GM19023 (cell line): ENCODE measurements at regions not wholly inside any gene's neighbourhood (a gene's known extent, or its start where the extent isn't known, plus 50 kb on each side); places are given as distances from the start of the nearest gene placed in this dataset.
"Not testable (repeated sequence)": the region's sequence is repeated elsewhere in the genome, so short reads cannot be mapped to it uniquely, and the experiment has no call there.

Source experiments
- ATAC-seq: cut with Tn5 transposase; IDR thresholded peaks from one replicate; pipeline ENCODE4 v1.9.1; 2021; ENCODE audit warnings: mild to moderate bottlenecking, moderate library complexity; ENCODE audit not compliant: unreplicated experiment

DNA sequence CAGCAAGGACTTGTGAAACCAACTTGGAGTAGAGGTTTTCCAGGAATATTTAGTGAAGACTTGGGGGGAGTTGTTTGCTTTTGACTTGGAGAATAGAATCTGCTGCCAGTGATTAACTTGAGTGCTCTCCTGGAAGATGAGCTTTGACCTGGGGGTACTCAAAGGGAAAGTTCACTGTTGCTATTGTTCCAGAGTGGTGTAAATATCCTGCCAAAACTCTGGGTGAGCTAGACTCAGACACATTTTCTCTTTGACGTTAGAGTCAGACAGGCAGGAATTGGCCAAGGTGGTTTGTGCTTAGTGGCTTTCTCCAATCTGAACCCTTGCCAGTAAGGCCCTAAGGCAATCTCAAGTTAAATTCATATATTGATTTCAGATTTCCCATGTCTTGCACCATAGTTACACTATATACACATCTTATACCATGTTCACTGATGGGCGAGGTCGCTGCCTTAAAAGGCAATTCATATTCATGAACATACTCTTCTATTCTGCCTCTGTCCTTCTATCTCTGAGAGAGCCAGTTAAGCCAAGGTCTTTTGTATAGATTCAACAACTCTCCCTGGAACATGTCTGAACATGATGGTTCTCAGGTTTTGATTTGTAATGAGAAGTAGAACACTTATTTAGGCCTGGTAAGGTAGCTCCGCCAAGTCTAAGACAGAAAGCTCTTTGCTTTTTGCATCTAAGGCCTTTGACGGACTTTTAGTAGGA, 204.6 kb upstream of the SLC38A2 start:
- no peak for ATAC-seq

DNA sequence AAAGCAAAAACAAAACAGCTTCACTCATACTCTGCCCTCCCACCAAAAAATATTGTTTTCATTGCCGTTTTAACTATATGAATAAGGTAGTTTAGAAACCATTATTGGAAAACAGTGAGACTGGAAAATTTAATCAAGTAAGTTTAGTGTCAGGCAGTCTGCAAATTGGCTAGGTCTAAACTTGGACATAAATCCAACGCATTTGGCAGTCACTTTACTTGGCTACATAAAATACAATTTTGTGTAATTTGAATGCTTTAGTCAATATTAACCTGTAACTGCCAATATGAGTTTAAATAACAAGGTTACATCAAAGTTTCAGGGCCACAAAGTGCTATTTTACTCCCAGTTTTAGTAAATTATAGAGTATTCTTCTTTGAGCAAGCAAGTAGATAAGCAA, 202.3 kb upstream of the SLC38A2 start:
- no peak for ATAC-seq

DNA sequence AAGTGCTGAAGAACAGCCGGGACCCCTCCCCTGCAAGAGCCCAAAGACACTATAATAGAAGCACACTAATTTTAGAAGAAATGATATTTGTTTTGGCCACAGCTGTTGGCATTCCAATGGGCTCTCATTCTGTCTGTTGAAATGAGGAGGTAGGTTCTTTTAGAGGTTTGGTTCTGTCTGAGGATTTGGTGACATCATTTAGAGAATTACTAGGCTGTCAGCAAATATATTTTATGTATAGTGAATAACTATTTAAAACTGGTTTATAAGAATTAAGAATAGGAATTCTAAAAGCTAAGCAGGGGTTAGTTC, 200.7 kb upstream of the SLC38A2 start:
- no peak for ATAC-seq

DNA sequence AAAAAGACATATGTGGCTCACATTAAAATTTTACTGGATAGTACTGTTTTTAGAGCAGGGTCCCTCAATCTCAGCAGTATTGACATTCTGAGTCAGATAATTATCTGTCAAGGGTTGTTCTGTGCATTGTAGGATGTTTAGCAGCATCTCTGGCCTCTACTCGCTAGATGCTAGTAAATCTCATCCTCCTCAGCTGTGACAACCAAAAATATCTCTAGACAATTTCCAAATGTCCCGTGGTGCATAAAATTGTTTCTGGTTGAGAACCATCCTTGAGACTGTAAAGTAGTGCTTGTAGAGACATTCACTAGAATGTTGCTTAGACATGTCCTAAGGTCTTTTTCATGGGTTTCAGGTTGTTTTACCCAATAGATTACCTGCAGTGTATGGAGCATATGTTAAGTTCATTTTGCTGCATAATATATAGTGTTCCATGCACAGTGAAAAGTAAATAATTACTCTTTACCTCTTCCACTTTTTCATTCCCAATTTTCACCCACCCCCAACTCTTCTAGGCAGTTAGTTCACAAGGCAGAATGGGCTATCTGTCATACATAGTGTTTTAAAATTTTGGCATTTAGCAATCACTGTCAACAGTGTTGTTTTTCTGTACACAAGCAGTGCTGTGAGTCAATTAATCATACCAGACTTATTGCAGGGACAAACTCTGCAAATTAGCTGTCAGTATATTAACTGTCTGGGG, 200.2 kb upstream of the SLC38A2 start:
- no peak for ATAC-seq

DNA sequence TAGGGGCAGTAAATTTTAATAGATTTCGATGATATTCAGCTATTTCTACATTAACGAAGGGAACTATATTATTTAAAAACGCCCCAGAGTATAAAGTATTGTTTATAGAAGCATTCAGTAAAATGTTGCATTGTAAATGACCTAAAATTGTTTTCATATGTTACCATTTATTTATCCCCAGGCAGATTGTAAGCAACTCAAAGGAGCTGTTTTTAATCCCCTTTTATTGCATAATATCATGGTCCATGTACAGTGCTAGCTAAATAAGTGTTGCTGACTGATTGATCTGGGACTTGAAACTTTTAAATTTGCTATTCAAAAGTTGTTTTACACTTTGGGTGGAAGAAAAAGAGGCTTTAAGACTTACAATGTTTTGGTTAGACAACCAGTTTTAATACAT, 199.0 kb upstream of the SLC38A2 start:
- ATAC-seq = no peak

DNA sequence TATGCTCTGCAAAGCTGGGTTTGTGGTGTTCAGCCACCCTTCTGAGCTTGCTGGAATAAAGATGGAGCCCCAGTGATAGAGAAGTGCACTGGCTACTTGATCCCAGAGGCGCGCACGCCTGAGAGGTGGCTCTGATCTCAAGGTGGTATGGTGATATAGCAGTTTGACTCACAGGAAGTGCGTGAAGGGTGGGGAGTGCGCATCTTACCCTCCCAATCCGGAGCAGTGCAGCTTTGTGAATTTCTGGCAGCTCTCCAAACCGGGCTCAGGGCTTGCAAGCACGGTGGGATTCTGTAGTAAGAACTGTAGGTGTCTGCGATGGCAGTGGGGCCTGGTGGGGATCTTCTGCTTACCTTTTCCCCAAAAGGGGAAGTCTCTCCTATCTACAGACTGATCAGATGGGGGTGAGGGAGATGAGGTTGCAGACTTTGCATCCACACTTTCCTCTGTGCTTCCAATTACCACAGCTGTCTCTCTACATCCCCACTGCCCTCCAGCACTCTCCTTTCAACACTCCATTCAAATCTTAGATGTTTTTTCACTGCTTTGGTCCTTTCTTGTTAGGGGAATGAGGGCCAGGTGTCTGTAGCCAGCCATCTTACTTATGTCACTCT, 197.4 kb upstream of the SLC38A2 start:
- ATAC-seq = no peak

DNA sequence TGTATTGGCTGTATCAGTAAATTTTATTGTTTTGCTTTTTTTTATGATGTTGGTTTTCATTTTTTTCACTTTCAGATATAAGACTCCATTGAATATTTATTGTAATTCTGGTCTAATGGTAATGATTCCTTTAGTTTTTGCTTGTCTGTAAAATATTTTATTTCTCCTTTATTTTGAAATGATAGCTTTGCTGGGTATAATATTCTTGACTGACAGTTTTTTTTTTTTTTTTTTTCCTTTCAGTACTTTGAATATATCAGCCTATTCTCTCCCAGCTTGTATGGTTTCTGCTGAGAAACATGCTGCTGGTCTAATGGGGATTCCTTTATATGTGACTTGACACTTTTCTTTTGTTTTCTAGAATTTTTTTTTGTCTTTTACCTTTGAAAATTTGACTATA, 195.1 kb upstream of the SLC38A2 start:
- no peak for ATAC-seq

DNA sequence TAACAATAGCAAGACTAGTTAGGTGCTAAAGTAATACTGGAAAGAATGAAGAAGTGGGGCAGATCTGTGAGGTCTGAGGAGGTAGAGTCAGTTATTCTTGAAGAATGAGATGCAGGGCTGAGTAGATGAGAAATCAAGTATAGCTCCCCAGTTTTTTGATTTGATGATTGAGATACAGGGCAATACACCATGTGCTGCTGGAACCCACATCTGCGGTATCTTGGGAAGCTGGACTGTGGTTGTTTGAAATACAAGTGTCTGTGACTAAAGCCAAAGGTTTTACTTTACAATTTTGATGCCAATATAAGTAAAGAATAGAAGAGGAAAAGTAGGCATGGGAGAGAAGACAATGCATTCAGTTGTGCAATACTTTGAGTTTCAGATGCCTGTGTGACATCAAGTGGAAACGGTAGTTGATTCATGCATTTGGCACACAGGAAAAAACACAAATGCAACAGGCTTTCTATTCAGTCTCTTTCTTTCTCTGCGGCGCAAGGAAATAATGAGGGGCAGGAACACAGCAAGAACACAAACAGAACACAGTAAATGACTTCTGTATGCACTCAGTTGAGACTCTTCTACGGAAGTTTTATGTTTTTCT, 190.2 kb upstream of the SLC38A2 start:
- no peak for ATAC-seq

DNA sequence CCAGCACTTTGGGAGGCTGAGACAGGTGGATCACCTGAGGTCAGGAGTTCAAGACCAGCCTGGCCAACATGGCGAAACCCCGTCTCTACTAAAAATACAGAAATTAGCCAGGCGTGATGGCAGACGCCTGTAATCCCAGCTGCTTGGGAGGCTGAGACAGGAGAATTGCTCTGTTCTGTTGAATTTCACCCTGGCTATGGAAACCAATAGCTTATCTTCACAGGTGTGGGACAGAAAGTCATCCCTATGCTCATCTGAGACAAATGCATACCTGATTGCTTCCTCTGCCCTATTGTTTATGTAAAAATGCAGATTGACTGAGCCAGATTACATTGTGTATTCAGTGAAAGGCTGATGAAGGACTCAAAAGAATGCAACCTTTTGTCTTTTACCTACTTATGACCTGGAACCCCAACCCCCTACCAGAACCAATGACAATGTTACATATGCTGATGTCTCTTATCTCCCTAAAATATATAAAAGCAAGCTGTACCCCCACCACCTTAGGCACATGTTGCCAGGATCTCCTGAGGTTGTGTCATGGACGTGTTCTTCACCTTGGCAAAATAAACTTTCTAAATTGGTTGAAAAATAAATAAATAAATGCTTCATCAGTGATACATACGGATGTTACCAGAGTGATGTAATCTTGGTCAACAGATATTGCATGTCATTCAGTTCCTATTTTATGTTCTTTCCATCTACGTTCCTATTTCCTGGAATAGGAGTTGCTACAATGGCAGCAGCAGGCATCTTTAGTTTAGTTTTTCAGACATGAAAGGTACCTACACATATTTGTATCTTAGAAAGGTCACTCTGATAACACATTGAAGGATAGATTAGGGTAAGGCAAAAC, 189.4 kb upstream of the SLC38A2 start:
- not testable (repeated sequence) for ATAC-seq

DNA sequence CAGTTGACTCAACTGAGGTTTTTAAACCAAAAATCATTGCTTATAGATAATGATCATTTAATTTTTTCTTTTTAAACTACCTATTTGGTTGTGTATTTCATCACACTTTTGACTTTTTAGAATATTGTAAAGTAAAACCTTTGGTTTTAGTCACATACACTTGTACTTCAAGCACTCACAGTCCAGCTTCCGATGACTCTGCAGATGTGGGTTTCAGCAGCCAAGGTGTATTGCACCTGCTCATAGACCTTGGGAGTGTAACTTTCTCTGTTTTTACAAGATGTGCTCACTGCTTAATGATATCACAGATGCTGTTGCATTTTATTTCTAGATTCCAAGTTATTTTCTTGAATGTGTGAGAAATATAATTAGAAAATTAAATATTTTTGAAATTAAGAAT, 188.3 kb upstream of the SLC38A2 start:
- ATAC-seq = no peak

DNA sequence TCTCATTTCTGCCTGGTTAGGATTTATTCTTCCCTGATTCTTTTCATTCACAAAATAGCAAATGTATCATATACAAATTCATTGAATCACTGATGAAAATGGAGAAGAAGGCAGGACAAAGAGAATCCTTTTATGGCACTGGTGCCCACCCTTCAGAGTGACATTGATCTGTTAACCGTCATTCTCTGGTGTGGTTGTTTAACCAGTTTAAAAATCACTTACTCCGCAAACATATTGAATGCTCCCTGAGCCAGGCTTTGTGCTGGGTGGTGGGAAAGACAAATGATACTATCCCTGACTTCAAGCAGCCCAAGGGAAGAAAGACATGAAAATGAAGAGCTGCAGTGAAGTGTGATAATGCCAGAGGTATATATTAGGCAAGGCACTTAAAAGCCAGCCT, 187.5 kb upstream of the SLC38A2 start:
- no peak for ATAC-seq

DNA sequence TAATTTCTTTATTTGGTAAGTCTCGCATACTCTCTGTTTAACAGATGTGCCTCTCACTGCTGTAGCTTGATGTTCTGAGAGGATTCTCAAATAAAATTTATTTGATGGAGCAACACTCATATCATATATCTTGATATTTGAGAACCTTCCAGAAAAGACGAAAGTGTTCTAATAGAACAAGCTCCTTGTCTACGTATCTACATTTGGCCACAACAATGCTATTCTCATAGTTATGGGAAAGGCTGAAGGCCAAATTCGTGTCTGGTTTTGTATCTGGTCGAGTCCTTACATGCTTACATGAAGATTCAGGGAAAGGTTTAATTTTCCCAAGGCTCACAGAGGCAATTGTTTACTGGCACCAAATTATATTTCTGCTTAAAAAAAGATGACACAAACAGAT, 186.7 kb upstream of the SLC38A2 start:
- no peak for ATAC-seq

DNA sequence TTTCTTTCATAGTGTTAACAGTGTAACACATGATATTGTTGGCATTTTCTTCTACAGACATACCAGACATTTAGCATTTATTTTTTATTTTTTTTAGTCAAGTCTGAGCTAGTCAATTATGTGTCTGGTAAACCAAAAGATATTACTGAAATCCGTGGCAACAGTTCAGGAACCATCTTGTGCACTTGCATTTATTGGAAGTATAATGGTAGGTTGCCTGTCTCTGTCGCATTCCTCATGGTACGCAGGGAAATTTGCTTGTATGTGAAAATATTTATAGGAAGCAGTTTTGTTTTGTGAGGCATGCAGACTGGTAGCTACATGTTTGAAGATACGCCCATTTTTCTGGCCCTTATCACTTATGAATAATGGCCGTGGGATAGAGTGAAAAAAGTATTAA, 186.1 kb upstream of the SLC38A2 start:
- no peak for ATAC-seq

DNA sequence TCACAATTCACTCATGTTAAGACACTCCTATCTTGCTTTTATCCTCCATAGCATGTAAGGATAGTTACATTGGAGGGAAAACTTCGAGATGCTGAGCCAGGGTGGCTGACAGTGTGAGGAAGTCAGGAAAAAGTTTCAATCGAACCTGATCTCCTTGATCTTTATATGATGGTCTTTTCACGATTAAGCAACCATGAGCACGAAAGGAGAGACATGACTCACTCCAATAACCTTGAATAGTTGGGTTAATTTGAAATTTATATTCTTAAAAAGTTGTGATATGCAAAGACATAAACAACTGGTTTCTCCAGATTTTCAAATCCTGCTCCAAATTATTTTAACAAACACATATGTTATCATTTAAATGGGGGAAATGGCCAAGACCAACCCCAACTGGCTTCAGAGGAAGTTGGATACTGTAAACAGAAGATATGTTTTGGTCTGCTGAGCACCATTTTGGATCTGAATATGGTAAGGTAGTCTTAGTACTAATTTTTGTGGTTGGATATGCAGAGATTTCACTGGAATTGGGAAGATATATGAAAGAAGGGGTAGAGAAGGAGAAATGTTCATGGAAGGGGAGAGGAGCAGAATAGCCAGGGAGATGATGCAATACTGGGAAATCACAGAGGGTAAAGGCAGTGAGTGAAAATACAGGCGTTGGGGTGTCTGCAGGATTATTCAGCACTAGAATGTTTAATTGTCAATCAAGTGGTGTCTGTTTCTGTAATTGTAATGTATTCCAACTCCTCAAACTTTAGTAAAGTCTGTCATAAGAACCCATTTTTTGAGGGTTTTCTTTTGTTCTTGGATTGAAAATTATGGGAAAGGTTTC, 185.2 kb upstream of the SLC38A2 start:
- no peak for ATAC-seq

DNA sequence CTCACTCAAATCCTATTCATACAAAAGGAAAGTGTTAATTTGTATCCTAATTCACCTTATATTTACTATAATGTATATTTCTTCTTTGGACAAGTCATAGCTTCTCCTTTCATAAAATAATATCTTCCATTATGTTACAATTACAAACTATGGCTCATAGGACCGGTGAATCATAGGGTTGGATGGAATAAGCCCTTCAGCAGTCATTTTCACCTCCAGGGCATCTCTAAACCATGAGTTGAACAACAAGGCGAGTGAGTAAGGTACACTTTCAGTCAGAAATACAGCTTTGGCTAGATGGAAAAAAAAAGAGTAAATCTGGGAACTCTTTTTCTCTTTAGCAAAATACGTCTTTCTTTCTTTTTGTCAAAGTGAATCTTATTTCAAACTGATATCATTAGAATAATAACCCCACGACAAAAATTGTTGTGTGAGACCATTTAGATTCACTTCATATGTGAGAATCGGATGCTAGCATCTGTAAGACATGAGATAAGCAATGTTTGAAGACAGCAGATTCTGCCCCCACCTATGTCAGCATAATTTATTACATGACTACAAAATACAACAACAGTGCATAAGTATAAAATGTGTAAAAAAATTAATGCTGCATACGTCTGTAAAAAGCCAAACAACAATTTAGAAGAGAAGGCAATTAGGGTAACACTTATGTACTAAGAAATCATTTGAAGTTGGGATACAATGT, 184.4 kb upstream of the SLC38A2 start:
- ATAC-seq = no peak

DNA sequence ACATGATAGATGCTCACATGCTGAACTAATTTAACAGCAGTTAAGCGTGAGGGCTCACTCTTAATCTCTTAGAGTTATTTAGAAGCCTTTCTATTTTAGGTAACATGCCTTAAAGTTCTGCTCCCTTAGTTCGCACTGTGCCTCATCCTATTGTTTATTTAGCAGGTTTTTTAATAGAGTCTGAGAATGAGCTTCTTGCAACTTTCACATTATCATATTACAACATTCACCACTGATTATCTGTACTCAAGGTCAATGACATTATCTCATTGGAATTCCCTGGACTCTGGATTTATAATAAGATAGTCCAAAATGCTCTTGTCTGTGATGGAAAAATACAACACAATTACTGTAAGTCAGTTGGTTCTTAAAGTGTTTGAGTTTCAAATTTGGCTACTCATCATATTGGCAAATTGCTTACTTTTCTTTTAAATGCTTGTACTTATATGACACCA, 183.6 kb upstream of the SLC38A2 start:
- no peak for ATAC-seq

DNA sequence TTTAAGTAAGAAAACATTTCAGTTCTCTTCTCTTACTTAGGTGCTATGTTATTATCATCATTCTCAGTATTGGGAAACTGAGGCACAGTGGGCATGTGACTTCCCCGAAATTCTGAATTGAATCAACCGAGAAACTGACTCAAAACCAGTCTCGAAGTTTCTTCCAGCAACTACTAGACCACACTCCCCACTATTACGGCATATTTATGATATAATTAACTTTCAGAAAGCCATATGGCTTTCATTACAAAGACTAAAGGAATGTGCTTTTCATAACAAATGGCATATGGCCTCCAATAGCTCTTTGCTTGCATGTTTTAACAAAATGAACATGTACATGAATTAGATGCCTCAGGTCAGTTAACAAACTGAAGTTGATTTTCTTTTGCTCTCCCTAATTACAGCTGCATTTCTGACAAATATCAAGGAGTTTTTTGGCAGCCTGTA, 182.9 kb upstream of the SLC38A2 start:
- no peak for ATAC-seq

DNA sequence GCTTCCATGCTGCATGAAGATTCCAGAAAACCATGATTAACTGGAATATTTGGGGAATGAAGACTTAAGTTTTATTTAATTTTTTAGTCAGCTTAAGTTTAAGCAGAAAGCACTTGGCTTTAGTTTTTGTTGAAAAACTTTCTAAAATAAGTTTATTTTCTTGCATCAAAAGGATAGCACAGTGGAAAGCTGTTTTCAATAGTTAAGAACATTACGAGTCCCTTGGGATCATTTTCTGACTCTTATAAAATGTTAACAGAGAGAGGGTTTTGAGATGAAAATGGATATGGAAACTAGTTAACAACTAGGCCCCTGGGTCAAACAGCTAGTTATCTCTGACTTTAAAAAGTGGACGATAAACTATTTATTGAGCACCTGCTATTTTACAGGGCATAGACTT, 181.9 kb upstream of the SLC38A2 start:
- ATAC-seq = no peak

DNA sequence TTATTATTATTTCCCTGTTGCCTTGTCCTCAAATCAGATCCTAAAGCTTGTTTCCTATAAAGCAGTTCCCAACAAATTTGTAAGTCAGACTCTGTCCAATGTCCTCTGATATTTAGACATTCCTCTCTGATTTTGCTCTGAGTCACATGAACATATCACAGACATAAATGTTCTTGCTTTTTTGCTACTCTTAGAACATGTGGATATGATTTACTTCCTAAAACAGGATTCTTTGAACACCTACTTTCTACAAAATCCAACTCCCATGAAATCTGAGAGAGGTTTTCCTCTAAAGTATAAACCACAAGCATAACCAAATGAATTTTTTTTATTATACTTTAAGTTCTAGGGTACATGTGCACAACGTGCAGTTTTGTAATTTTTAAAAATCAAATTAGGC, 181.3 kb upstream of the SLC38A2 start:
- no peak for ATAC-seq

DNA sequence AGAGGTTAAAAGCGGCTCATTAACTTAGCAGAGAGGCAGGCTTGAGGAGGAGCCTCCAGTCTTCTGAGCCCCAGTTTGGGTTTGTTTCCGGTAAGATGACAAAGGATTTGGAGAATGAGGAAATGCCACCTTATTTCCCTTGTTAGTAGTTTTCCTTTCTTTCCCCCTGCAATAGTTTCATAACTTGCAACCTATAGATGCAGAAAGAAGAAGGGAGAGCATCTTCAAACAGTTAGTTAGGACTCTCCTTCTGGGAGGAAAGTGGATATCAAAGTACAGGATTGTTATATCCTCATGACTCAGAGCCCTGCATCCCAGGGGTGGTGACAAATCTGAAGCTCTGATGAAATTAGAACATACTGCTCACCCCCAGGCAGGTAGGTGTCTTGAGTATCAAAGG, 180.7 kb upstream of the SLC38A2 start:
- no peak for ATAC-seq
